H1 (cell line): ENCODE measurements at regions not wholly inside any gene's neighbourhood (a gene's known extent, or its start where the extent isn't known, plus 50 kb on each side); places are given as distances from the start of the nearest gene placed in this dataset.

ENCODE experiments used
- CTCF ChIA-PET: fragments of 300-600 bp; sonication (Branson Sonifier 250); formaldehyde crosslinking; loops from one replicate; lab custom pipeline; 2021; ENCODE audit not compliant: partially characterized antibody; lab: Charles Lee
- POLR2A ChIA-PET: fragments of 300-600 bp; sonication (Branson Sonifier 250); formaldehyde crosslinking; loops from one replicate; lab custom pipeline; 2021; ENCODE audit warnings: inconsistent platforms; ENCODE audit not compliant: partially characterized antibody; lab: Charles Lee
- DNase-seq, 2 experiments: peaks; one replicate each; pipeline versions ENCODE4 v3.0.0 to v3.0.0-alpha.2; 2010 to 2022; ENCODE audit warnings: low spot score in 2 of 2, low read depth in 1 of 2, mixed read lengths in 1 of 2
- FAIRE-seq: peaks from 2 replicates; lab custom pipeline; 2011; peaks lifted over from hg19 to GRCh38; lab: Jason Lieb, UNC
- H2AFZ ChIP-seq: 2 replicates; pipeline ENCODE4 v1.8.1; 2012; ENCODE audit warnings: low read length, inconsistent platforms
- H2AK5ac ChIP-seq: 2 replicates; pipeline ENCODE4 v1.6.1; 2013; ENCODE audit warnings: low read depth, low read length
- H2BK120ac ChIP-seq: replicated peaks from 2 replicates; pipeline ENCODE3; 2013; ENCODE audit warnings: low read depth, low read length, inconsistent platforms
- H2BK12ac ChIP-seq: 2 replicates; pipeline ENCODE4 v1.6.1; 2013; ENCODE audit warnings: low read depth, low read length
- H2BK15ac ChIP-seq: 2 replicates; pipeline ENCODE4 v1.6.1; 2013; ENCODE audit warnings: low read length
- H2BK20ac ChIP-seq: 2 replicates; pipeline ENCODE4 v1.6.1; 2013; ENCODE audit warnings: low read length
- H2BK5ac ChIP-seq: 2 replicates; pipeline ENCODE4 v1.6.1; 2013; ENCODE audit warnings: low read depth, low read length
- H3K14ac ChIP-seq: 2 replicates; pipeline ENCODE4 v1.6.1; 2013; ENCODE audit warnings: inconsistent platforms; ENCODE audit not compliant: insufficient read length
- H3K18ac ChIP-seq: 2 replicates; pipeline ENCODE4 v1.6.1; 2013; ENCODE audit warnings: low read length; ENCODE audit errors: extremely low read depth
- H3K23ac ChIP-seq: 2 replicates; pipeline ENCODE4 v1.6.1; 2013; ENCODE audit warnings: inconsistent platforms; ENCODE audit not compliant: insufficient read length
- H3K23me2 ChIP-seq: 2 replicates; pipeline ENCODE4 v1.6.1; 2013; ENCODE audit warnings: low read depth, low read length
- H3K27ac ChIP-seq: 2 replicates; pipeline ENCODE4 v1.6.1; 2011; ENCODE audit warnings: low read depth, low read length, inconsistent platforms
- H3K27me3 ChIP-seq, 4 experiments: replicated peaks in 1 of 4; 1 replicate in 1 of 4; 2 replicates in 3 of 4; pipeline versions ENCODE4 v1.6.1 to v1.8.1; 2011 to 2013; ENCODE audit warnings: low read length in 3 of 4, mild to moderate bottlenecking in 3 of 4, inconsistent platforms in 2 of 4, mixed read lengths in 2 of 4, moderate library complexity in 1 of 4; ENCODE audit not compliant: control insufficient read depth in 3 of 4, insufficient read depth in 3 of 4; ENCODE audit errors: extremely low read depth in 1 of 4
- H3K36me3 ChIP-seq, 4 experiments: 2 replicates each; pipeline versions ENCODE4 v1.6.1 to v1.8.1; 2011 to 2013; ENCODE audit warnings: mild to moderate bottlenecking in 4 of 4, low read length in 3 of 4, moderate library complexity in 2 of 4, control low read depth in 1 of 4, inconsistent platforms in 1 of 4; ENCODE audit not compliant: insufficient read depth in 4 of 4, control insufficient read depth in 2 of 4
- H3K4ac ChIP-seq: replicated peaks from 2 replicates; pipeline ENCODE3; 2013; ENCODE audit warnings: low read length, low read depth, mixed read lengths, inconsistent platforms; ENCODE audit not compliant: insufficient read length
- H3K4me1 ChIP-seq, 4 experiments: replicated peaks in 1 of 4; 1 replicate in 1 of 4; 2 replicates in 3 of 4; pipeline versions ENCODE4 v1.6.1 to v1.8.1; 2011 to 2013; ENCODE audit warnings: low read length in 3 of 4, inconsistent platforms in 2 of 4, mixed read lengths in 1 of 4; ENCODE audit not compliant: insufficient read depth in 4 of 4, control insufficient read depth in 3 of 4
- H3K4me2 ChIP-seq, 2 experiments: 2 replicates each; pipeline versions ENCODE4 v1.6.1 to v1.8.1; 2011 to 2013; ENCODE audit warnings: low read depth in 2 of 2, low read length in 2 of 2, control low read depth in 1 of 2, inconsistent platforms in 1 of 2, mild to moderate bottlenecking in 1 of 2; ENCODE audit not compliant: insufficient read depth in 1 of 2
- H3K4me3 ChIP-seq, 4 experiments: fragments of 200-600, 300-600 bp in 1 of 4; sonication (generic), shearing (Covaris generic), sonication (Bioruptor Twin) in 1 of 4; 2 replicates each; pipeline versions ENCODE4 v1.5.1 to v1.8.1; 2011 to 2016; ENCODE audit warnings: low read length in 4 of 4, low read depth in 3 of 4, control low read depth in 2 of 4, inconsistent platforms in 2 of 4, mild to moderate bottlenecking in 2 of 4, mixed read lengths in 1 of 4, moderate library complexity in 1 of 4; ENCODE audit not compliant: insufficient read depth in 2 of 4; ENCODE audit errors: extremely low read depth in 1 of 4
- H3K56ac ChIP-seq: replicated peaks from 2 replicates; pipeline ENCODE3; 2013; ENCODE audit warnings: low read depth, mild to moderate bottlenecking, mixed read lengths, low read length, inconsistent platforms; ENCODE audit not compliant: insufficient read length
- H3K79me1 ChIP-seq: 2 replicates; pipeline ENCODE4 v1.6.1; 2013; ENCODE audit warnings: low read depth, low read length, control low read depth
- H3K79me2 ChIP-seq, 2 experiments: 2 replicates each; pipeline versions ENCODE4 v1.6.1 to v1.8.1; 2012 to 2013; ENCODE audit warnings: low read length in 2 of 2, mild to moderate bottlenecking in 2 of 2, inconsistent platforms in 1 of 2; ENCODE audit not compliant: insufficient read depth in 2 of 2, control insufficient read depth in 1 of 2
- H3K9ac ChIP-seq, 4 experiments: replicated peaks in 1 of 4; 1 replicate in 1 of 4; 2 replicates in 3 of 4; pipeline versions ENCODE4 v1.6.1 to v1.8.1; 2011 to 2013; ENCODE audit warnings: low read depth in 3 of 4, low read length in 3 of 4, control low read depth in 2 of 4, mild to moderate bottlenecking in 2 of 4, moderate library complexity in 2 of 4, inconsistent platforms in 1 of 4; ENCODE audit errors: extremely low read depth in 1 of 4
- H3K9me3 ChIP-seq, 2 experiments: 2 replicates each; pipeline versions ENCODE4 v1.6.1 to v1.8.1; 2012 to 2013; ENCODE audit warnings: mild to moderate bottlenecking in 2 of 2, moderate library complexity in 2 of 2, control low read depth in 1 of 2, inconsistent platforms in 1 of 2, low read depth in 1 of 2, low read length in 1 of 2, mixed read lengths in 1 of 2; ENCODE audit not compliant: insufficient read depth in 2 of 2
- H4K20me1 ChIP-seq, 2 experiments: replicated peaks in 1 of 2; 2 replicates each; pipeline versions ENCODE3 to v1.8.1; 2011 to 2013; ENCODE audit warnings: inconsistent platforms in 2 of 2, low read length in 2 of 2, mild to moderate bottlenecking in 1 of 2; ENCODE audit not compliant: insufficient read depth in 2 of 2, control insufficient read depth in 1 of 2
- H4K5ac ChIP-seq: 2 replicates; pipeline ENCODE4 v1.6.1; 2013; ENCODE audit warnings: low read length, low read depth, mixed read lengths, inconsistent platforms; ENCODE audit not compliant: insufficient read length
- H4K8ac ChIP-seq: 2 replicates; pipeline ENCODE4 v1.8.0; 2013; ENCODE audit warnings: mild to moderate bottlenecking, moderate library complexity, low read length, inconsistent platforms; ENCODE audit not compliant: insufficient read depth; ENCODE audit errors: extremely low read depth
- H4K91ac ChIP-seq: replicated peaks from 2 replicates; pipeline ENCODE3; 2013; ENCODE audit warnings: low read length, mixed read lengths, inconsistent platforms; ENCODE audit not compliant: insufficient read length
- BRCA1 ChIP-seq: IDR thresholded peaks from 2 replicates; pipeline ENCODE4 v1.6.1; 2012; ENCODE audit warnings: low read depth, low read length, improper control_type of control experiment
- CEBPB ChIP-seq: IDR thresholded peaks from 2 replicates; pipeline ENCODE4 v1.6.1; 2012; ENCODE audit warnings: low read depth, low read length
- CHD2 ChIP-seq: IDR thresholded peaks from 2 replicates; pipeline ENCODE4 v1.6.1; 2012; ENCODE audit warnings: low read length, improper control_type of control experiment
- CTBP2 ChIP-seq: IDR thresholded peaks from 2 replicates; pipeline ENCODE4 v1.7.0; 2011; ENCODE audit warnings: borderline replicate concordance, mild to moderate bottlenecking, moderate library complexity, mixed read lengths, low read length; ENCODE audit not compliant: insufficient read depth, insufficient read length
- EP300 ChIP-seq, 2 experiments: IDR thresholded peaks; 1 replicate in 1 of 2; 2 replicates in 1 of 2; pipeline ENCODE4 v1.6.1; 2011 to 2012; ENCODE audit warnings: low read depth in 2 of 2, low read length in 2 of 2, mild to moderate bottlenecking in 2 of 2, borderline replicate concordance in 1 of 2, inconsistent platforms in 1 of 2, moderate library complexity in 1 of 2
- FOSL1 ChIP-seq: IDR thresholded peaks from 2 replicates; pipeline ENCODE4 v1.6.1; 2011; ENCODE audit warnings: mild to moderate bottlenecking, low read depth, low read length, moderate library complexity; ENCODE audit not compliant: insufficient read depth
- JUN ChIP-seq: IDR thresholded peaks from 2 replicates; pipeline ENCODE4 v1.6.1; 2011; ENCODE audit warnings: low read depth, mild to moderate bottlenecking, improper control_type of control experiment, low read length
- POU5F1 ChIP-seq: IDR thresholded peaks from 2 replicates; pipeline ENCODE4 v1.6.1; 2011; ENCODE audit warnings: low read depth, mild to moderate bottlenecking, low read length, moderate library complexity
- RFX5 ChIP-seq: IDR thresholded peaks from 2 replicates; pipeline ENCODE4 v1.6.1; 2011; ENCODE audit warnings: low read depth, low read length, improper control_type of control experiment, borderline replicate concordance
- RXRA ChIP-seq: IDR thresholded peaks from 2 replicates; pipeline ENCODE4 v1.6.1; 2011; ENCODE audit warnings: low read depth, mild to moderate bottlenecking, low read length, moderate library complexity; ENCODE audit not compliant: insufficient read depth
- TBP ChIP-seq: IDR thresholded peaks from 2 replicates; pipeline ENCODE4 v1.6.1; 2011; ENCODE audit warnings: low read depth, low read length, improper control_type of control experiment
- YY1 ChIP-seq: IDR thresholded peaks from 2 replicates; pipeline ENCODE4 v1.6.1; 2011; ENCODE audit warnings: low read depth, mild to moderate bottlenecking, low read length
- ZNF274 ChIP-seq: IDR thresholded peaks from 2 replicates; pipeline ENCODE4 v1.7.0; 2012; ENCODE audit warnings: low read length, borderline replicate concordance; ENCODE audit errors: extremely low read depth
- WGBS, 2 experiments: shearing (Covaris generic) in 1 of 2; methylation state at CpG; one replicate each; pipeline versions ENCODE4 v1.1.6 to v1.1.7; 2013 to 2015; ENCODE audit warnings: low lambda C conversion rate in 2 of 2, mixed read lengths in 2 of 2, inconsistent platforms in 1 of 2, low coverage in 1 of 2, missing lambda C conversion rate in 1 of 2; ENCODE audit not compliant: insufficient replicate concordance in 2 of 2, insufficient coverage in 1 of 2, insufficient read length in 1 of 2; ENCODE audit errors: extremely low coverage in 1 of 2, missing lambda C conversion rate in 1 of 2; 5-methylcytosine and 5-hydroxymethylcytosine counted together
- TF ChIP-seq, protein P1 (sequence below): IDR thresholded peaks from 2 replicates; pipeline ENCODE4 v1.6.1; 2011; ENCODE audit warnings: low read length, improper control_type of control experiment

- H2AK5ac ChIP-seq, result no peak overlapping the region
- POLR2A ChIA-PET, result no interaction called here
- 86% methylated on average over 6 of the region's 6 CpGs; no CpG with 5 or more reads in 1 of the 2 experiments for WGBS, 2 experiments
- no peaks in the 10 kb centered on the region; the same call in 1 of the 2 replicates for H3K23me2 ChIP-seq
- DNase-seq, result no peak
- no peaks in the 10 kb centered on the region for H3K27me3 ChIP-seq
- H3K36me3 ChIP-seq, result no peaks in the 10 kb centered on the region
- H3K4ac ChIP-seq, result no peak overlapping the region
- H3K9ac ChIP-seq, result no peak overlapping the region
- no peaks in the 10 kb centered on the region for H3K4me1 ChIP-seq
- no peak overlapping the region for H3K4me2 ChIP-seq
- no peak overlapping the region for H4K8ac ChIP-seq
- no peak overlapping the region for H4K91ac ChIP-seq
- no peak overlapping the region for H4K5ac ChIP-seq
- no peak overlapping the region for H3K27ac ChIP-seq
- no peaks in the 10 kb centered on the region for H3K79me1 ChIP-seq
- CTCF ChIA-PET, result no interaction called here
- H3K56ac ChIP-seq, result no peak overlapping the region
- H2BK15ac ChIP-seq, result no peak overlapping the region
- no peak overlapping the region for H3K4me3 ChIP-seq
- H3K14ac ChIP-seq, result no peak overlapping the region
- H3K79me2 ChIP-seq, result no peaks in the 10 kb centered on the region
- no peak overlapping the region for H2AFZ ChIP-seq
- H3K23ac ChIP-seq, result no peak overlapping the region
- H3K18ac ChIP-seq, result no peak overlapping the region
- no peaks in the 10 kb centered on the region for H3K9me3 ChIP-seq
- H2BK12ac ChIP-seq, result no peak overlapping the region
- no peaks in the 10 kb centered on the region for H4K20me1 ChIP-seq
- H2BK20ac ChIP-seq, result no peak overlapping the region
- no peak for FAIRE-seq
- H2BK5ac ChIP-seq, result no peak overlapping the region
- H2BK120ac ChIP-seq, result no peak overlapping the region
- TF ChIP-seq RFX5 (no peak), YY1 (no peak), BRCA1 (no peak), TBP (no peak), FOSL1 (no peak), JUN (no peak), RXRA (no peak), EP300 (IDR thresholded peaks at IDR 0.05; ENCODE audit: borderline replicate concordance in 1 of 2, low read depth in 2 of 2, low read length in 2 of 2) (no peak), CEBPB (no peak), CTBP2 (no peak), POU5F1 (no peak), CHD2 (no peak), ZNF274 (no peak)
- TF ChIP-seq, protein P1, sequence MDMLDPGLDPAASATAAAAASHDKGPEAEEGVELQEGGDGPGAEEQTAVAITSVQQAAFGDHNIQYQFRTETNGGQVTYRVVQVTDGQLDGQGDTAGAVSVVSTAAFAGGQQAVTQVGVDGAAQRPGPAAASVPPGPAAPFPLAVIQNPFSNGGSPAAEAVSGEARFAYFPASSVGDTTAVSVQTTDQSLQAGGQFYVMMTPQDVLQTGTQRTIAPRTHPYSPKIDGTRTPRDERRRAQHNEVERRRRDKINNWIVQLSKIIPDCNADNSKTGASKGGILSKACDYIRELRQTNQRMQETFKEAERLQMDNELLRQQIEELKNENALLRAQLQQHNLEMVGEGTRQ, result no peak
These were observed 279.9 kb upstream of the RUNX1 start for GRCh38 chr21:35328856-35329455.
